ENCODE measurements at regions not wholly inside any gene's neighbourhood (a gene's known extent, or its start where the extent isn't known, plus 50 kb on each side); places are given as distances from the start of the nearest gene placed in this dataset.

DNA sequence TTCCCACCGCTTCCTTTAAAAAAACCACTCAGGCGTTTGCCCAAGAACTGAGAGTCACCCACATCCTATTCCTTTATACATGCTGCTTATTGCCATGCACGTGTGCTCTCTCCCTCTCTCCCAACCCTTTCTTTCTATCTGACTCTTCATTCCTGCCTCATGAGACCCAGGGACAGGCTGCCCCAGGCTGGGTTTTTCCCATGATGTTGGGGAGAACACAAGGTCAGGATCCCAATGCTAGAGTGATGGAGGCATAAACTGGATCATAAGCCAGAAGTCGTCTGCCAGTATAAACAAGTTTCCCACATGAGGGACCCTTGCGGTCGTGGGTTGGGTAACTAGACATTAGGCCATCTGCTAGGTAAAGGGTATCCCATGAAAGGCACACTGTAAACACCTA is 64.9 kb downstream of the CD2 start:
- TF ChIP-seq CTCF (IDR thresholded peaks at IDR 0.05; ENCODE audit: unreplicated experiment), result no peak
- CTCF ChIA-PET, result no interaction called here
- Mint-ChIP-seq H3K9me3 (ENCODE audit: low read depth, unreplicated experiment) (no peaks in the 10 kb centered on the region), H3K4me3 (ENCODE audit: low read depth, unreplicated experiment) (no peak overlapping the region), H3K27ac (ENCODE audit: unreplicated experiment) (no peak overlapping the region), H3K27me3 (ENCODE audit: unreplicated experiment) (no peaks in the 10 kb centered on the region), H3K36me3 (ENCODE audit: insufficient read depth, unreplicated experiment) (no peaks in the 10 kb centered on the region), H3K4me1 (ENCODE audit: low read depth, unreplicated experiment) (no peaks in the 10 kb centered on the region)
- no TSS peak for BruUV-seq (replicated peaks)
- intact Hi-C loops (cut with micrococcal nuclease; ENCODE audit: unreplicated experiment), result loop anchor here (5.0 to 10.0 kb wide), 3 partner anchors 54 to 242 kb away; no protein-coding TSS in a partner anchor
- DNase-seq, result no peak

DNA sequence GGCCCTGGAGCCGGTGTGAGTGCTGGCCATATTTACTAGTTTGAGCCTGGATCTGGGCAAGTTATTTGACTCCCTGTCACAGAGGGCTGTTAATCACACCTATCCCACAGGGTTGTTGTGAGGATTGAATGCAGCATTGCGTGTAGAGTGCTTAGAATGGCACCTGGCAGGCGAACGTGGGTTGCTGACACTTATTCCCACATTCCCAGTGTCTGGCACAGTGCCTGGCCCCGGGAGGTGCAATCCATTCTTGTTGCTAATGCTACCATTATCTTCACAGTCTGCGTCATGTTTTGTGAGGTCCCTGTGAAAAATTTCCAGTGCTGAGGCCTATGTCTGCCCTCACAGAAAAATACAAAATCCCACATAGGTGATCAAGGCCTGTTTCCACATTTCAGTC is 66.1 kb downstream of the CD2 start:
- CTCF ChIA-PET, result no interaction called here
- no peak overlapping the region for H3K27ac Mint-ChIP-seq (ENCODE audit: unreplicated experiment)

GRCh38 chr1:116821763-116822162 is 67.5 kb downstream of the CD2 start:
- TF ChIP-seq CTCF (IDR thresholded peaks at IDR 0.05; ENCODE audit: unreplicated experiment), result no peak
- CTCF ChIA-PET, result no interaction called here
- intact Hi-C loops (cut with micrococcal nuclease; ENCODE audit: unreplicated experiment), result no loop called here
- DNase-seq, result no peak
- BruUV-seq (replicated peaks), result no TSS peak
- peaks cover 13% of the 10 kb centered on the region for H3K4me1 Mint-ChIP-seq (ENCODE audit: low read depth, unreplicated experiment)
- H3K4me3 Mint-ChIP-seq (ENCODE audit: low read depth, unreplicated experiment), result no peak overlapping the region
- no peak overlapping the region for H3K27ac Mint-ChIP-seq (ENCODE audit: unreplicated experiment)
- H3K36me3 Mint-ChIP-seq (ENCODE audit: insufficient read depth, unreplicated experiment), result no peaks in the 10 kb centered on the region
- no peaks in the 10 kb centered on the region for H3K9me3 Mint-ChIP-seq (ENCODE audit: low read depth, unreplicated experiment)
- no peaks in the 10 kb centered on the region for H3K27me3 Mint-ChIP-seq (ENCODE audit: unreplicated experiment)

More for the DNA sequence above, 66.1 kb downstream of the CD2 start:
- intact Hi-C loops (cut with micrococcal nuclease; ENCODE audit: unreplicated experiment), result no loop called here
- peak; percentile 56 for DNase-seq
- no TSS peak for BruUV-seq (replicated peaks)
- no peak for TF ChIP-seq CTCF (IDR thresholded peaks at IDR 0.05; ENCODE audit: unreplicated experiment)
- H3K27me3 Mint-ChIP-seq (ENCODE audit: unreplicated experiment), result no peaks in the 10 kb centered on the region
- H3K9me3 Mint-ChIP-seq (ENCODE audit: low read depth, unreplicated experiment), result no peaks in the 10 kb centered on the region
- no peak overlapping the region for H3K4me3 Mint-ChIP-seq (ENCODE audit: low read depth, unreplicated experiment)
- peaks cover 6% of the 10 kb centered on the region for H3K4me1 Mint-ChIP-seq (ENCODE audit: low read depth, unreplicated experiment)
- H3K36me3 Mint-ChIP-seq (ENCODE audit: insufficient read depth, unreplicated experiment), result no peaks in the 10 kb centered on the region

DNA sequence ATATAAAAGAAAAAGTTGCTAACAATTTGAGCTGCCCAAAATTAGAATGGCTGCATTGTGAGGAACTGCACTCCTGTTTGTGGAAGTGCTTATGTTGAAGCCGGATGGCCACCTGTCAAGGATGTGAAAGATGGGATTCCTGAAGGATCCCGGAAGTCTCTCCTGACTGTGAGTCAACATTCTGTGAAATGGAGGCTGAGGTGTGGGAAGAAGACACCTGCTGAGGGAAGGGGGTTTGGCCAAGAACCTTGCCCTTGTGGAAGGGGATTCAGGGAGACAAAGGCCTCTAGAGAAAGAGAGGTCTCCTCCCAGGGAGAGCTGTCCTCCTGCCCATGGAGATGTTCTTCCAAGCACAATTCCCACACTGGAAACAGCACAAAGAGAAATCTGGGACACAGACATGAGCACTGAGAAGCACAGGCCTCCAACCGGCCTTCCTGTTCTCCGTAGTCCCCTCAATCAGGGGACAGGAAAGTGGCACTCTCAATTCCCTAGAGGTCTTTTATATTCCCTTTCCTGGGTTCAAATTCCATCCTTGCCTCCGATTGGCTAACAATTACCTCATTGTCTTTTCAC is 70.5 kb downstream of the CD2 start:
- Mint-ChIP-seq H3K9me3 (ENCODE audit: low read depth, unreplicated experiment) (peaks cover 2% of the 10 kb centered on the region), H3K4me1 (ENCODE audit: low read depth, unreplicated experiment) (peaks cover 24% of the 10 kb centered on the region), H3K27ac (ENCODE audit: unreplicated experiment) (no peak overlapping the region), H3K4me3 (ENCODE audit: low read depth, unreplicated experiment) (no peak overlapping the region), H3K36me3 (ENCODE audit: insufficient read depth, unreplicated experiment) (no peaks in the 10 kb centered on the region), H3K27me3 (ENCODE audit: unreplicated experiment) (no peaks in the 10 kb centered on the region)
- BruUV-seq (replicated peaks), result no TSS peak
- CTCF ChIA-PET, result no interaction called here
- intact Hi-C loops (cut with micrococcal nuclease; ENCODE audit: unreplicated experiment), result no loop called here
- no peak for DNase-seq
- TF ChIP-seq CTCF (IDR thresholded peaks at IDR 0.05; ENCODE audit: unreplicated experiment), result no peak
